ENCODE measurements at regions not wholly inside any gene's neighbourhood (a gene's known extent, or its start where the extent isn't known, plus 50 kb on each side); places are given as distances from the start of the nearest gene placed in this dataset.

DNA sequence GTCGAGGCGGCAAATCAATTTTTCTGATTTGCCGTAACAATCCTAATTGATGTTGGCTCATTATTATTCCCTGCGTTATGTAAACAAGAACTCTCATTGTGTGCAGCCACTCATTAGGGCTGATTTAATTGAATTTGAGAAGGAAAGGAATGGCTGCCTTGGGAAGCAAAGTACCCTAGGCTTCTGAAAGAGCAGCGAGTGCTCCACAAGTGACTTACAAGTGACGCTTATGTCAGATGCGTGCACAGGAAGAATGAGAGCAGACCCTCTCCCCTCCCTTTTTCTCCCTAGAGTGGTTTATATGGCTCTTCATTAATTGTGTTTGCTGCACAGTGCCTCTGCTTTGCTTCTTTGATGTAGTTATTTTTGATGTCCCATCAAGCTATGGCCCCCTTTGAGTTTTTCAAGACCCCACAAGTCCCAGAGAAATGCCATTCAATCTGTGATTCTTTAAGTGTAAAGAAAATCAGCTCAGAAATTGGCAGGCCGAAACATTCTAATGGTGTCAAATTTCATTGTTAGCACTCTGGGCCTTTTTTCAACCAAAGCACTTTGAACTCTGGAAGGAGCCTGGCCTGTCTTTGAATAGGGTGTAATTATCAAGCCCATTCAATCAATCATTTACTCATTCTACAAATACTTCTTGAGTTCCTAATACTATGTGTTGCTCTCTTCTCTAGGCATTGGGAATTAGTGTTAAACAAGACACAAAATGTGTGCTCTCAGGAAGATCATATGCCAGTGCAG is 86.8 kb upstream of the VAV3 start:
- TF ChIP-seq, protein P1, sequence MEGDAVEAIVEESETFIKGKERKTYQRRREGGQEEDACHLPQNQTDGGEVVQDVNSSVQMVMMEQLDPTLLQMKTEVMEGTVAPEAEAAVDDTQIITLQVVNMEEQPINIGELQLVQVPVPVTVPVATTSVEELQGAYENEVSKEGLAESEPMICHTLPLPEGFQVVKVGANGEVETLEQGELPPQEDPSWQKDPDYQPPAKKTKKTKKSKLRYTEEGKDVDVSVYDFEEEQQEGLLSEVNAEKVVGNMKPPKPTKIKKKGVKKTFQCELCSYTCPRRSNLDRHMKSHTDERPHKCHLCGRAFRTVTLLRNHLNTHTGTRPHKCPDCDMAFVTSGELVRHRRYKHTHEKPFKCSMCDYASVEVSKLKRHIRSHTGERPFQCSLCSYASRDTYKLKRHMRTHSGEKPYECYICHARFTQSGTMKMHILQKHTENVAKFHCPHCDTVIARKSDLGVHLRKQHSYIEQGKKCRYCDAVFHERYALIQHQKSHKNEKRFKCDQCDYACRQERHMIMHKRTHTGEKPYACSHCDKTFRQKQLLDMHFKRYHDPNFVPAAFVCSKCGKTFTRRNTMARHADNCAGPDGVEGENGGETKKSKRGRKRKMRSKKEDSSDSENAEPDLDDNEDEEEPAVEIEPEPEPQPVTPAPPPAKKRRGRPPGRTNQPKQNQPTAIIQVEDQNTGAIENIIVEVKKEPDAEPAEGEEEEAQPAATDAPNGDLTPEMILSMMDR (IDR thresholded peaks at IDR 0.05; ENCODE audit: partially characterized antibody, unreplicated experiment): no peak
- no peak for DNase-seq
- H3K4me1 Mint-ChIP-seq (ENCODE audit: low read depth, unreplicated experiment): peaks cover 3% of the 10 kb centered on the region
- H3K36me3 Mint-ChIP-seq (ENCODE audit: unreplicated experiment): no peaks in the 10 kb centered on the region
- no peaks in the 10 kb centered on the region for H3K9me3 Mint-ChIP-seq (ENCODE audit: unreplicated experiment)
- no peaks in the 10 kb centered on the region for H3K27me3 Mint-ChIP-seq (ENCODE audit: unreplicated experiment)
- no peak overlapping the region for H3K27ac Mint-ChIP-seq (ENCODE audit: unreplicated experiment)
- H3K4me3 Mint-ChIP-seq (ENCODE audit: unreplicated experiment): no peak overlapping the region

DNA sequence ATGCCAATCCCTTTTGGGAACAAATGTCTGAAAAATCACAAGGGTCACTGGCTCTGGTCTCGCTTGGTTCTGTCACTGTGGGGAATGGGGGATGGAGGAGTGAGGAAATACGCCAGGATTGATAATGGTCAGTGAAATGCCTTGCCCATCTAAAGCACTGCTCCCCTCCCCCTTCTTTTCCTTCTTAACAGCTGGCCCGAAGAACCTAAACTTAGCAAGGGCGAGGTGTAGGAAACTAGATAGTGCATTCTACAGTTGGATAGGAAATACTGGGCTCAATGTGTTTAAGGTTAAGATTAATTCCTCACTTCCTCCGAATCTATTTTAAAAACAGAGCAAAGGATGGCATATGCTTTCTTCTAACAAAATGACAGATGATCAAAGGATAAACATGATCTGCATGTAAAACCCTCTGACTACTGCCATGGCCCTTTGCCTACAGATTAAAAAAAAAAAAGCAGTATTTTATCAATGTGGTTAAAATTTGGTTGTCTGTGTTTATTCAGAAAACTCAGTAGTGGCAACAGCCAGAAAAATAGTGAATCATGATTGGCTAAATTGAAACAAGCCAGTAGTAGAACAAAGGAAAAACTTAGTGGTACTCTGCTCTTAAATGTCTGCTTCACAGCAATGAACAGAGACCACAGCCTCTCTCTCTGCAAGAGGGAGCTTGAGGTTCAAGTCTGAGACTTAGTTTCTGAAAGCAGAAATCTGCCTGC is 86.1 kb upstream of the VAV3 start:
- Mint-ChIP-seq H3K4me1 (ENCODE audit: low read depth, unreplicated experiment) (no peaks in the 10 kb centered on the region), H3K36me3 (ENCODE audit: unreplicated experiment) (no peaks in the 10 kb centered on the region), H3K9me3 (ENCODE audit: unreplicated experiment) (no peaks in the 10 kb centered on the region), H3K4me3 (ENCODE audit: unreplicated experiment) (peak overlapping the region; percentile 49), H3K27me3 (ENCODE audit: unreplicated experiment) (no peaks in the 10 kb centered on the region), H3K27ac (ENCODE audit: unreplicated experiment) (peak overlapping the region; percentile 90)
- TF ChIP-seq, protein P1 (IDR thresholded peaks at IDR 0.05; ENCODE audit: partially characterized antibody, unreplicated experiment): no peak
- DNase-seq: no peak

DNA sequence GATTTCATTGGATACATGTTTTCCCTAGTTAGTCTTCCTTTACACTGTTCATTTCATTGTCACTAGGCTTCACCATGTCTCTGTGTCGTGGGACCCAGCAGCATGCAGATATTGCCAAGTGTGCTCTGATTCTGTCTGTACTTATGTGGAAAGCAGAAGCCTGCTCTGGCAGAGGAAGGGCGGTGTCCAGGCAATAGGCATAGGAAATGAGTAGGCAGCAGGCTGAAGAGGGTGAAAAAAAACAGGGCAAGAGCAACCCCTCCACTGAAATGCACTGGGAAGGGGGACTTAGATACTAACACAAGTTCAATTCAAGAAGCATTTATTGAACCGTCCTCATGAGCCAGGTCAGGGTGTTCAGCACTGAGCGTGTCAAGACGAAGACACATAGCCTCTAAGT is 85.2 kb upstream of the VAV3 start:
- TF ChIP-seq, protein P1 (IDR thresholded peaks at IDR 0.05; ENCODE audit: partially characterized antibody, unreplicated experiment): no peak
- Mint-ChIP-seq H3K36me3 (ENCODE audit: unreplicated experiment) (no peaks in the 10 kb centered on the region), H3K4me1 (ENCODE audit: low read depth, unreplicated experiment) (no peaks in the 10 kb centered on the region), H3K27me3 (ENCODE audit: unreplicated experiment) (no peaks in the 10 kb centered on the region), H3K27ac (ENCODE audit: unreplicated experiment) (no peak overlapping the region), H3K9me3 (ENCODE audit: unreplicated experiment) (no peaks in the 10 kb centered on the region), H3K4me3 (ENCODE audit: unreplicated experiment) (no peak overlapping the region)
- DNase-seq: no peak

DNA sequence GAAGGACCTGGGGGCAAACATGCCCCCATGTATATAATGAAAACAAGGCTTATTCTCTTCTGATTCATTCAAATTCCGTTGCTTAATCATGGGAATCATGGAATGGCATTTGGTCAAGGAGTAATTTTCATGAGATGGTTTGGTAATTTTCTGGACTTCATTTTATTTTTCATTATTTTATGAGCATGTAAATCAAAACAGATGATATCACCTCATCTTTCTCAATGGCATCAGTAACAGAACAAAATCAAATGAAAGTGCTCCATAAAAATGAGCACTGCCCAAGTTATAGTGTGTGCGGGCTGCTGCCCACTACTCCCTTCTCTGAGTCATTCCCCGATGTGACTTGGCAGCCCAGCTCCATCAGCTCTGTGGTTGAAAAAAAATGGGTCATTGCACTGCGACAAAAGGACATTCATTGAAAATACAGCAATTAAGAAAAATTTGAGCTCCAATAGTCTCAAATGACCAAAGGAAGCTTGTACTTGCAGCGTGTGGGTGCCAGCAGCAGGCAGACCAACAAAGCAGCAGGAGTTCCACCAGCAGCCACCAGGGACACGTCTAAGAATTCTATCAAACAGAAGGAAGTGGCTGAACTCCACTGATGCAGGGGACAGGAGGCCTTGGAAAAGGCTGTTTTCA is 84.3 kb upstream of the VAV3 start:
- TF ChIP-seq, protein P1 (IDR thresholded peaks at IDR 0.05; ENCODE audit: partially characterized antibody, unreplicated experiment): peak; percentile 83
- peak; percentile 59 for DNase-seq
- no peak overlapping the region for H3K4me3 Mint-ChIP-seq (ENCODE audit: unreplicated experiment)
- H3K27me3 Mint-ChIP-seq (ENCODE audit: unreplicated experiment): no peaks in the 10 kb centered on the region
- no peaks in the 10 kb centered on the region for H3K4me1 Mint-ChIP-seq (ENCODE audit: low read depth, unreplicated experiment)
- H3K9me3 Mint-ChIP-seq (ENCODE audit: unreplicated experiment): peaks cover 2% of the 10 kb centered on the region
- H3K27ac Mint-ChIP-seq (ENCODE audit: unreplicated experiment): no peak overlapping the region
- H3K36me3 Mint-ChIP-seq (ENCODE audit: unreplicated experiment): no peaks in the 10 kb centered on the region

All from glutamatergic neuron (in vitro differentiated cells).